Activated T-cell treated with anti-CD3 and anti-CD28 coated beads for 24 hours (primary cell): ENCODE measurements at regions not wholly inside any gene's neighbourhood (a gene's known extent, or its start where the extent isn't known, plus 50 kb on each side); places are given as distances from the start of the nearest gene placed in this dataset.
"Not testable (repeated sequence)": the region's sequence is repeated elsewhere in the genome, so short reads cannot be mapped to it uniquely, and the experiment has no call there.

ENCODE experiments used
- DNase-seq: peaks from one replicate; pipeline ENCODE4 v3.0.0-alpha.2; 2020; ENCODE audit warnings: low read depth

DNA sequence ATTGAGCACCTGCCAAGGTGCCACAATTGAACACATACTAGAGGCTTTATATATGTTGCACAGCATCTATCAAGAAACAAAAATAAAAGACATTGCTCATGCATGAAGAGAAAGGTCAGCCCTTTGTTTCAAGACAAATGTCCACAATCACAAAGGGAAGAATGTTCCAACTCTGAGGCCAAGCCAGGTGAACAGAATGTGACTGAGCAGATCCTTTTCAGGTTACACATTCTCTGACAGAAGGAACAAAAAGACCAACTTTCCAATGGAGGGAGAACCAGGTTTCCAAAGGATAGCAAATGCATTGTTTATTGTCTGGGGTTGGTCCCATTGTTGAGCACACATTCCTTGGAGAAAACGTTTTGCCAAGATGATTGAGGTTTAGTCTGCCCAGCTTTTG is 50.2 kb upstream of the FAM174B start:
- no peak for DNase-seq

DNA sequence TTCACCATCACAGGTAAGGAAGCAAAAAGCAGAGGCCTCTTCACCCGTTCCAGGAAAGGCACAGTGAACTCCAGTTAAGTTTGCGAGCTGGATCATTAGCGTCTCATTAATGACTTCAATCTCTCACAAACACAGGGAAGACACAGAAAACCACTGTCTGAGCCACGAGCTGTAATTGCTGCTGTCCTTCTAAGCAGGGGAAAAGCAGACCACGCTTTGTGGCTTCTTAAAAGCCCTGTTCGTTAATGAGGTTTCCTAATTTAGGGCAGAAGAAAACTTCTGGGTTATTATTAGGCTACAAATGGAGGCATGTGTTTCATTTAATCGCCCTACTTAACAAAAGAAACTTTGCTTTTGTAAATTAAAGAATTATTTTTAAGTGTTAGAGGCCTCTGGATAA is 50.6 kb upstream of the FAM174B start:
- DNase-seq = no peak

DNA sequence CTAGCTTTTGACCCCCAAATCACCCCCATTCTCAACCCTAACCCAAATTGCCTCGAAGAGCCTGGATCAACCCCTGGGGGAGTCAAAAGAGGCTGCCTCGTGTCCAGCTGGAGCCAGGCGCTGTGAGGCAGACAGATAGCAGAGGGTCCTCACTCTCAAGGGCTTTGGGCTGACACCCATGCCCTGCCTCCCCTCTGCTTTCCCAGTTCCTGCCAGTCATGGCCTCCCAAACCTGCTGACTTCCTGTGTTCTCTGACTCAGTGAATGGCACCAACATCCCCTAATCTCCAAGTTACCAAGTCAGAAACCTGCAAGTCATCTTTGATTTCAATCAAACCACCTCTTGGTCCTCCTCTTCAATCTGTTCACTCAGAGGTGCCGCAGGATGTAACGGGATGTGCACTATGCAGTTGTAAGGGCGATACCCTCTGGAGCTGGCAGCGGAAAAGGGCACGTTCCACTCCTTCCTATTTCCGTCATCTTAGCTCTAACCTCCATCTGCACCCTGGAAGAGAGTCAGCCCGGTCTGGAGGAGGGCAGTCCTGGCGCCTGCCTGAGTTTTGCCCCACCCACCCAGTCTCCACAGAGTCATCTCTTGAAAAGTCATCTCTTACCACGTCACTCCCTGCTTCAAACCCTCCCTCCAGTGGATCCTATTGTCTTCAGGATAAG is 52.4 kb upstream of the FAM174B start:
- no peak for DNase-seq

DNA sequence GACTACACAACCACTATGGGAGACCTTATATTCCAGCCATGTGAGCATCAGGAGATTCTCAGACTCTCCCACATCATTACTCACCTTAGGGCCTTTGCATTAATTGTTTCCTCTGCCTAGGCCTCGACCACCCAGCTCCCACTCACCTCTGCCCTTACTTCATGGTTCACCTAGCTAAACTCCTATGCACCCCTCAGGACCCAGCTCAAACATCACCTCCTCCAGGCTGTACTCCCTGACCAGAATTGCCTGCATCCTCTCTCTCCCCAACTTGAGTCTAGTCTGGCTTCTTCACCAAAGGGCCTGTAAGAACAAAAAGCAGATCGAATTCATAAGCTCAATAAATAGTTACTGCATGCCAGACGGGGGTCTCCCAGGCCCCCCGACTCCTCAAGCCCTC is 53.1 kb upstream of the FAM174B start:
- DNase-seq = no peak

DNA sequence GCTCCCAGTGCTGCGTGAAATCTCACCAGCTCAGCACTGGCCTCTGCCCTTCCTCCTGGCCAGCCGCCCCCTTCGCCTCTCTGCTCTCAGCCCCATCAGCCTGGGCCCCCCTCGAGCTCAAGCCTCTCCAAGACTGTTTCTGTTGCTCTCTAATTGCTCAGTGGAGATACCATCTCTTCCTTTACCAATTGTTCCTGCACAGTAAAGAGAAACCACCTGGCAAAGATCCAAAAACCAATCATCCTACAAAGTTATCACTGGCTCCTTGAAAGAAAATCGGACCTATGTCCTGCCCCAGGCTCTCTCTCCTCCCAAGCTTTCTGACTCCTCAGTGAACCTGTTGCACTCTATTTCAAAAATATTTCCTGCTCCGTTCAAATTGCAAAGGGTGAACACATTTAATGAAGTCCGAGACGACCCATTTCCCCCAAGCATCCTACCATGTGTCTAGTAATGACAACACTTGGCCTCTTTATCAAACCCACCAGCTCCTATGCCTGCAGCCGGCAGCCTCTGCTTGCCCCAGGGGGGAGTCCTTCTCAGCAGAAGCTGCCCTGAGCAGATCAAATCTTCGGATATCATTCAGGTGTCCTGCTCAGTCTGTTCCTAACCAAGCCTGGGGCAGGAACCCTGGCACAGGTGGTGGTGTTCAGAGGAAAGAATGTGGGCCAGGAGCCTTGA is 53.7 kb upstream of the FAM174B start:
- no peak for DNase-seq

DNA sequence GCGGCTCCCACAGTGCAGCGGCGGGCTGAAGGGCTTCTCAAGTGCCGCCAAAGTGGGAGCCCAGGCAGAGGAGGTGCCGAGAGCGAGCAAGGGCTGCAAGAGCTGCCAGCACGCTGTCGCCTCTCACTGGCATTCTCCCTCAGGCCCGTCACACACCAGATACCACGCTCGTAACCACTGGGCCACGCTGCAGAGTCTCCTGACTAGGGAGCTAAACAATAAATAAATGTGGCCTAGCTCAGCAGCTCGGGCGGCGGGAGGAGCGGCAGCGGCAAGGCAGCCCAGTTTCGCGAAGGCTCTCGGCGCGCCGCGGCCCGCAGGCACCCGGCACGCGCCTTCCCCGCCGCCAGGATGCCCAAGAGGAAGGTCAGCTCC is 55.9 kb upstream of the FAM174B start:
- DNase-seq = no peak

DNA sequence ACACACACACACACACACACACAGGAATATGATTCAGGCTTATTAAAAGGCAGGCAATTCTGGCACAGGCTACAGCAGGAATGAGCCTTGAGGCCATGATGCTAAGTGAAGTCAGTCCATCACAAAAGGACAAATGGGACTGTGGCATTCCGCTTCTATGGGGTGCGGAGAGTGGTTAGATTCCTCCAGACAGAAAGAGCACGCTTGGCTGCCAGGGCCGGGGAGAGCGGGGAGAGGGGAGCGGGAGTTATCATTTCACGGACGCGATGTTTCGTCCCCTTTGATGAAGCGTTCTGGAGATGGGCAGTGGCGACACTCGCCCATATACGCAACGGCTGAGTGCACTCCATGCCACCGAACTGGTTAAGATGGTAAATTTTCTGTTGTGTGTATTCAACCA is 58.5 kb upstream of the FAM174B start:
- no peak for DNase-seq

DNA sequence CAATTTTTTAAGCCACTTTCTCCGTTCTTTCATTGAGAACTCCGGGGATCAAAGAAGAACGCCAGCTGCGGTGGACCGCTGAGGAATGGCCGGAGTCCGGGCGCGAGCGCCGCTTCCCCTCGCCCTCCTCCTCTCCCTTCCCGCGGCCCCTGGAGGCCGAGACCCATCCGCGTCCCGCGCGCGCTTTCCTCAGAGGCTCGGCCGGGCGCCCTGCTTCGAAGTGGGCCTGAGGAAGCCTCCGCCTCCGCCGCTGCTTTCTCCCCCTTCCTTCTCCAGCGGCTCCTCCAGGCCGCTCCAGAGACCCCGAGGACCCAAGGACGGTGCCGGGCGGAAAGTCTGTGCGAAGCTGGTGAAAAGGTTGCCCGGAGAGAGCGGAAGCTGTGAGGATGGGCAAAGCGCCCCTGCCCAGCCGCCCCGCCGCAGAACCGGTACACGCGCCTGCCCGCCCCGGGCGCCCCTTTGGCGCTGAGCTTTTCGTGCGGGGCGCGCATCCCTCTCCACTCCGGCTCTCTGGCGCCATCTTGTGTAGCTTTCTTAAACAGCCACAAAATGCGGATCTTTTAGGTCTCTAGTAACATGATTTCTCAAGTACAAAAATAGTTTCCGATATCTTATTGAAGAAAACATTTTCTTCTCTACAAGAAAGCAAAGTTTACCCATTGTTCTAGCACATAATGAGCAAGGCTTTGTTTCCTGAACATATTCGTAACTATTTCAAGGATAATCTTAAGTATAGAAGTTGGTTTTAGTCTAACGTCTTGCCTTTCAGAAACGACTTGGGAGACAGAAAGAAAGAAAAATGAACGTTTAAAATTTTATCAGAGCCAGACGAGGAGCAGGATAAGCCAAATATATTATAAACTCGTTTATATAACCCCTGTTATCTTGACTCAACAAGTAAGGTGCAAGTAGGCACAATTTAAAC is 59.2 kb upstream of the FAM174B start:
- DNase-seq = peak; percentile 73

DNA sequence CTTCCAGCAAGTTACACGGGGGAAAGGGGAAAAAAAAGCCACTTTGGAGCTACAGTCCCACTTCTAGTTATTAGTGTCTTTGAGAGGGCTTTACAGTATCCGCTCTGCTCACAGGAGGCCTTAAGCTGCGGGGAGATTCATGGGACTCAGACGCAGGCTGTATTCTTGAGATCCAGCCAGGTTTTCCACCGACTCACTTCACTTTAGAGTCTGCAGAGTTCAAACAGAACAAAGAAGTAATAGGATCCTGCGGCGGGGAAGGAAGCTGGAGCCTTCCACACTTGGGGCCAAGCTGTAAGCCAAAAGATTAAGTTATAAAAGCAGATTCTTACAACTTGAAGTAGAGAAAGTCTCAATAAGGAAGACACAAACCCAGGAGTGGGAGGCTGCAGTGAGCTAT is 60.2 kb upstream of the FAM174B start:
- DNase-seq = no peak

DNA sequence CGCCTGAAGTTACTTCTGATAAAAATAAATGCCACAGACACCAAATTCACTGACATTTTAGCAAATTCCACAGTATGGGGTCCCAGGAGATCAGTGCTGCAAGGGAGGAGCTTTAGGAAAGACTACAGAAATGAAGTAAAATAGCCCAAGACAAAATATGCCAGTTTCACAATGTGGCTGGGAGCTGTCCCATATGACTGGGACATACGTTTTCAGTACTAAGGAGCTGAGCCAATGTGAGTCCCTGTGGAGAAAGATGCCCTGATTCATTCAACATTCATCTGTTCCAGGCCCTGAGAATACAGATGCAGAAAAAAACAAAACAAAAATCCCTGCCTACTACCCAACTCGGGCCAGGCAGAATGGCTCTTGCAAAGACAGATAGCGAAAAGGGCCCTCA is 63.4 kb upstream of the FAM174B start:
- DNase-seq = no peak

DNA sequence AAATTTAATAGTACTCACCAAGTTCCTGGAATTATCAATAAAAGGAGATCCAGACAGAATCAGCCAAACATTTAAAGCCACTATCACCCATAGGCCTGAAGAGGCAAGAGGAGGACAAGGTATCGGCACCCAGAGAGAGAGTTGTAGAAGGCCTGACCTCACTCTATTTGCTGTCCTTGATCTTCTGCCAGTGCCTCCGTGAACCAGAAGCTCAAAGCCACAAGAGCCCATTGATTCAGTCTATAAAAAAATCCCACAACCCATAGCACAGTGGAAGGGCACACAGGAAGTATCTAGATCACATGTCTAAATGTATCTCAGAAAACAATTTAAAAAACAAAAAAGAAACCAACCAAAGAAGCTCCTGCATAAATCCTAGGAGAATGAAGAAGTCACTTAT is 68.6 kb upstream of the FAM174B start:
- DNase-seq = no peak

DNA sequence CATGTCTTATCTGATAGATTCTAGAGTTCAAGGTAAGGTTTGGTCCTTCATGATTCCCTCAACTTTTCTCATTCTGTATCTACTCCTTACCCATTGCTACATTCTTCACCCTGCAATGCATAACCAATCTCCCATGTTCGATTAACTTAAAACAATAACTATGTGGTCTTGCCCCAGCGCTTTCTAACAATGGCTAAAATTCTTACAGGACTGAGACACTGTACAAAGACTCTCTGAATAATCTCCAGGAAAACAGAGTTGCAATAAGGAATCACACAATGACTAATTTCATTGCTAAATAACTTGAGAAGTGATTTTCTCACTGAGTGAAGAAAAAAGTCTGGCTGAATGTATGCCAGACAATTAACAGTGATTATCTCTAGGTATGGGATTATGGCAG is 69.6 kb upstream of the FAM174B start:
- DNase-seq = no peak

DNA sequence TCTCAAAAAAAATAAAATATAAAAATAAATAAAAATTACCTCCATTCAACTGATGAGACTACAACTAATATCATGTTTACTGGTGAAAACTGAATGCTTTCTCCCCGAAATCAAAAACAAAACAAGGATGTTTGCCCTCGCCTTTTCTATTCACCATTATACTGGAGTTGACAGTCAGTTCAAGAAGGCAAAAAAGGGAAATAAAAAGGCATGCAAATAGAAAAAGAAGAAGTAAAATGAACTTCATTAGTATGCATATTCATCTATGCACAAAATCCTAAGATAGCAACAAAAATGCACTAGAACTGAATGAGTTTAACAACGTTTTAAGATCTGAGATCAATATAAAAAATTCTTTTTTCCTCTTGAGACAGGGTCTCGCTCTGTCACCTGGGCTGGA is 72.7 kb upstream of the FAM174B start:
- DNase-seq = no peak

DNA sequence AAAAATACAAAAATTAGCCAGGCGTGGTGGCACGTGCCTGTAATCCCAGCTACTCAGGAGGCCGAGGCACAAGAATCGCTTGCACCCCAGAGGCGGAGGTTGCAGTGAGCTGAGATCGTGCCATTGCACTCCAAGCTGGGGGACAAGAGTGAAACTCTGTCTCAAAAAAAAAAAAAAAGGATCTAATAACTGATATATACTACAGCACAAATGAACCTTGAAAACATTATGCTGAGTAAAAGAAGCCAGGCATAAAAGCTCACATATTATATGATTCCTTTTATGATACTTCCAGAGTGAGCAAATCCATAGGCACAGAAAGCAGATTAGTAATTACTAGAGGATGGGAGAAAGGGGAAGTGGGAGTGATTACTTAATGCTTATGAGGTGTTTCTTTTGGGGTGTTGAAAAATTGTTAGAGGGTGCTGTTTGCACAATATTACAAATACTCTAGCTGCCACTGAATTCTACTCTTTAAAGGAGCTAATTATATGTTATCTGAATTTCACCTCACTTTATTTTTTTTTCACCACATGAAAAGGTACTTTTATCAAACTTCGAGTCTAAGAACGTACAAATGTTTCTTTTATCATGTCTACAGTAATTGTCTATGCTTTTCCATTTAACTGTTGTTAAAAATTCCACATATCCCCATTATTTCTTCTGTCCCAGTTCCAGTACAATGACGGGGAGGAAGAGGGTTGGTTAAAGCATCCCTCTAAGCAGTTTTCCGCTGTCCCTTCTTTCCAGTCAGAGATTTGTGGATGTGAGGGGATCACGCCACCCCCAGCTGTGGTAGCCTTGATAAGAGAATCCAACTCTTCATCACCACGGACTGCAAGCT is 77.7 kb upstream of the FAM174B start:
- no peak for DNase-seq

DNA sequence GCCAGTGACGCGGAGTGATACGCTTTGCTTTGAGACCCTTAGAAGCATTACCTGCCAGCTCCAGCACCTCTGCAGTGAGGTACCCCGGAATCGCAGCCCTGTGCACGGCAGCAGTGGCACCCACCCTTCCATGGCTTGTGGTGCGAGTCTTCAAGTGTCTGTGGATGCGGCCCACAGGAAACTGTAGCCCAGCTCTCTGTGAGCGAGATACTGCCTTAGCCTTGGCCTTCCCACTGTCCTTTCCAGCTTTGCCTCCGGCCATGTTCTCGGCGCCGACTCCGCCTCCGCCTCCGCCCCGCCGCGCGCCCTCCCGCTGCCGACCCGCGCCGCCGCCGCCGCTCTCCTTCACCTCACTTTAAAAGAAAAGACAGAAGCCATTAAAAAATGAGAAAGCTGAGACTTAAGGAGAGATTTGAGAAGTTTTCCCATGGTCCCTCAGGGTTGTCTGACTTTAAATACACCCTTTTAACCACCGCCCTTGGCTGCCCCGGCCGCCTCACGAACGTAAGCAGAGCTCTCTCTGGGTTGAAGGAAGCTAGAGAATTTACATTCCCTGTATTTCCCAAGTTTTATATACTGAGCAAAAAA is 78.5 kb upstream of the FAM174B start:
- DNase-seq = no peak

DNA sequence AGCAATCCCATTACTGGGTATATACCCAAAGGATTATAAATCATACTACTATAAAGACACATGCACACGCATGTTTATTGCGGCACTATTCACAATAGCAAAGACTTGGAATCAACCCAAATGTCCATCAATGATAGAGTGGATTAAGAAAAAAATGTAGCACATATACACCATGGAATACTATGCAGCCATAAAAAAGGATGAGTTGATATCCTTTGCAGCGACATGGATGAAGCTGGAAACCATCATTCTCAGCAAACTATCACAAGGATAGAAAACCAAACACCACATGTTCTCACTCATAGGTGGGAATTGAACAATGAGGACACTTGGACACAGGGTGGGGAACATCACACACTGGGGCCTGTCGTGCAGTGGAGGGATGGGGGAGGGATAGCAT is 83.7 kb upstream of the FAM174B start:
- not testable (repeated sequence) for DNase-seq

DNA sequence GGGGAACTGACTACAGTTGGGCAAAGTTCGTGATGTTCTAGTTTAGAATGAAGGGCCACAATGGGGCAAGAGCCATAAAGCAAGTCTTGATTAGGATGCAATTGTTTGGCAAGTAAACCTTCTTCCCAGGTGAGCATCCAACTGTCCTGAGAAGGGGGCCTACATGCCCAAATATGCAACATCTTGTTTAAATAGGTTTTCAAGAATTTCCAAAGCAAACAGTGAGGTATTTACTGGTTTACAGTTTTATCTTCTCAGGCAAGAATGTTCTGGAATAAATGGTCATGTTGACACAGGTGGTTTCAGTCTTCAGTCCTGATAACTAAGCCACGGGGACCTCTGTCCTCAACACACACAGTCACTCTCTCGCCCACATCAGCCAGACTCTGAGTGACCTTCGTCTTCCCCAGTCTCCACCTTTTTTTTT is 90.3 kb upstream of the FAM174B start:
- DNase-seq = no peak

DNA sequence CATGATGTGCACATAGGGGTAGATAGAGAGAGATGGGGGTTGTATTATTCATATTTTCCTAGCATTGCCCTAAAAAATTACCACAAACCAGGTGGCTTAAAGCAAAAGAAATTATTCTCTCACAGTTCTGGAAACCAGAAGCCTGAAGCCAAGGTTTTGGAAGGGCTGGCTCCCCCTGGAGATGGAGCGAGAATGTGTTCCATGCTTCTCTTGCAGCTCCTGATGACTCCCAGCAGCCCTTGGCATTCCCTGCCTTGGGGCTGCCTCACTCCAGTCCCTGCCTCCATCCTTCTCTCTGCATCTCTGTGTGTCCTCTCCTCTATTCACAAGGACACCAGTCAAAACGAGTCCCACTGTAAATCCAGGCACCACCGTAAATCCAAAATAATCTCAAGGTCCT is 91.5 kb upstream of the FAM174B start:
- no peak for DNase-seq

DNA sequence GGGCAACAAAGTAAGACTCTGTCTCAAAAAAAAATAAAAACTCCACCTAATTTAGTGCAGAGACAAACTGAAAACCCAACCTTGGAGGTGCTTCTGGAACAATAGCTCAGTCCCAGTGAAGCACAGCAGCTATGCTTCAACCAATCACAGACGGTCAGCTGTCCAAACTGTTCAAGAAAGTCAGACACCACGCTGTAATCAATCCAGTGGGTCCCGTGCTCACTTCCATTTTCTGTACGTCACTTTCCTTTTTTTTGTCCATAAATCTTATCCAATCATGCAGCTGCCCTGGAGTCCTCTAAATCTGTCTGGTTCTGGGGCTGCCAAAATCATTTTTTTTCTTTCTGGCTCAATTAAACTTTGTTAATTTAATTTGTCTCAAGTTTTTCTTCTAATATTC is 93.6 kb upstream of the FAM174B start:
- DNase-seq = no peak

DNA sequence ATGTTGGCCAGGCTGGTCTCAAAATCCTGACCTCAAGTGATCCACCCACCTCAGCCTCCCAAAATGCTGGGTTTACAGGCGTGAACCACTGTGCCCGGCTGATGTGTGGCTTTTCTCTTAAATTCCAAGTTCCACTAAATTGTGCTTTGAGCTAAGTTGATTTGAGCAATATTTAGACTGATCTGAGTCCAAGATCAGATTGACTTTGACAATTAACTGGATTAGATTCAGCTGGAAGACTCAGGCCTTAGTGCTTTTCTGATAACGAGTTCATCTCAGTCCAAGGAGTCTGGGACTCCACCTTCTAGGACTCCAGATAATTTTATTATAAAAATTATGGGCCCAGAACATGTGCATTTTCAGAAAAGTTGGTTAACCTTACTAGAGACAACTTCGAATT is 94.4 kb upstream of the FAM174B start:
- DNase-seq = no peak

DNA sequence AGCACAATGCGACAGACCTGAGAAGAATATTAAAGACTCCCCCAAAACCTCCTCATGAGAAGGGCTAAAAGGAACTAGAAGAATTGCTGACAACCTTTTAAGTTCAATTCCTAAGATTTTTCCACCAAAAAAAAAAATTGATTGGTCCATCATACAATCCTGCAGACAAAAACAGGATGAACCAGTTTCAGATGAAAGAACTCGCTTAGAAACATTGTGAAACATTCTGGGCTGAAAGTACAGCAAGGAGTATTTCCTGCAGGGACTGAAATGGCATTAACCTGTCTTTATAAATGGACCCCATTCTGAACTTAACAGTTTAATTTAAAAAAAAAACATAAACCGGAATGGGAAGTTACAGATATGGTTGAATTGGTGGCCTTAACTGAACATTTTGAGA is 96.0 kb upstream of the FAM174B start:
- no peak for DNase-seq

DNA sequence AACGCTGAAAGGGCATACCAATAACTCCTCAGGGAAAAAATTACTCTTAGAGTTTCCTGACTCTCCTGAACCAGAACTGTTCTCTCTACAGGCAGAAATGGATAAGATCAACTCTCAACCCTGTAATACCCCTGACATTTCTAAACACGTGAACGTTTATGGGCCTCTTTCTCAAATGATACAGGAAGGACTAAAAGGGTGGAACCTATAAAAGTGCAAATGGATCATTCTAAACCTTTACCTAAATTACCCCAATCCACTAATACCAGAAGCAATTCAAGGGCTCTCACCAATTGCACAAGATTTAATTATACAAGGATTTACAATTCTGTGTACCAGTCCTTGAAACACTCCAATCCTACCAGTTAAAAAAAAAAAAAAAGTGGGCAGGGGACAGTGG is 98.0 kb upstream of the FAM174B start:
- no peak for DNase-seq
